ENCODE measurements at regions not wholly inside any gene's neighbourhood (a gene's known extent, or its start where the extent isn't known, plus 50 kb on each side); places are given as distances from the start of the nearest gene placed in this dataset.

DNA sequence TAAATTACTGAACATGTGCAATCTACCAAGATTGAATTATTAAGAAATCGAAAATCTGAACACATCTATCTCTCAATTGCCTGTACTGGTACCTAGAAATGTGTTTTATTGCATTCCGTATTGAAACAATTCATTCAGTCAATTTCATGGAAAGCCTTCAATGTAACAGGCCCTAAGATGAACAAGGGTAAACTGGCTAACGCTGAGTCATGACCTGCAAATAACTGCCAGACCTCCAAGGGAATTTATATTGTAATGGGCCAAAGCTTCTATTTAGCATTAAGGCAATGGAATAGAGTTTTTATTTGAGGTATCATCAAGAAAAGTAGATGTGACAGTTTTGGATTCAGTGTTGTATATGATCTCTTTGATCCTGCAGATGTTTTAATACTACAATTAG is 49.9 kb upstream of the CD36 start:
- DNase-seq (ENCODE audit: extremely low spot score), result no peak
- CTCF ChIA-PET, result interaction anchor here (1.4 to 1.5 kb wide), 2 partner anchors 9 to 11 kb away, joined by 4 to 7 read pairs; no protein-coding TSS in a partner anchor
- TF ChIP-seq, protein P1, sequence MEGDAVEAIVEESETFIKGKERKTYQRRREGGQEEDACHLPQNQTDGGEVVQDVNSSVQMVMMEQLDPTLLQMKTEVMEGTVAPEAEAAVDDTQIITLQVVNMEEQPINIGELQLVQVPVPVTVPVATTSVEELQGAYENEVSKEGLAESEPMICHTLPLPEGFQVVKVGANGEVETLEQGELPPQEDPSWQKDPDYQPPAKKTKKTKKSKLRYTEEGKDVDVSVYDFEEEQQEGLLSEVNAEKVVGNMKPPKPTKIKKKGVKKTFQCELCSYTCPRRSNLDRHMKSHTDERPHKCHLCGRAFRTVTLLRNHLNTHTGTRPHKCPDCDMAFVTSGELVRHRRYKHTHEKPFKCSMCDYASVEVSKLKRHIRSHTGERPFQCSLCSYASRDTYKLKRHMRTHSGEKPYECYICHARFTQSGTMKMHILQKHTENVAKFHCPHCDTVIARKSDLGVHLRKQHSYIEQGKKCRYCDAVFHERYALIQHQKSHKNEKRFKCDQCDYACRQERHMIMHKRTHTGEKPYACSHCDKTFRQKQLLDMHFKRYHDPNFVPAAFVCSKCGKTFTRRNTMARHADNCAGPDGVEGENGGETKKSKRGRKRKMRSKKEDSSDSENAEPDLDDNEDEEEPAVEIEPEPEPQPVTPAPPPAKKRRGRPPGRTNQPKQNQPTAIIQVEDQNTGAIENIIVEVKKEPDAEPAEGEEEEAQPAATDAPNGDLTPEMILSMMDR (IDR thresholded peaks at IDR 0.05; ENCODE audit: control extremely low read depth, extremely low read depth, low read depth, missing control alignments), result no peak
- POLR2A ChIA-PET, result no interaction called here

Data from GM10248 (cell line).